ENCODE measurements at regions not wholly inside any gene's neighbourhood (a gene's known extent, or its start where the extent isn't known, plus 50 kb on each side); places are given as distances from the start of the nearest gene placed in this dataset.

DNA sequence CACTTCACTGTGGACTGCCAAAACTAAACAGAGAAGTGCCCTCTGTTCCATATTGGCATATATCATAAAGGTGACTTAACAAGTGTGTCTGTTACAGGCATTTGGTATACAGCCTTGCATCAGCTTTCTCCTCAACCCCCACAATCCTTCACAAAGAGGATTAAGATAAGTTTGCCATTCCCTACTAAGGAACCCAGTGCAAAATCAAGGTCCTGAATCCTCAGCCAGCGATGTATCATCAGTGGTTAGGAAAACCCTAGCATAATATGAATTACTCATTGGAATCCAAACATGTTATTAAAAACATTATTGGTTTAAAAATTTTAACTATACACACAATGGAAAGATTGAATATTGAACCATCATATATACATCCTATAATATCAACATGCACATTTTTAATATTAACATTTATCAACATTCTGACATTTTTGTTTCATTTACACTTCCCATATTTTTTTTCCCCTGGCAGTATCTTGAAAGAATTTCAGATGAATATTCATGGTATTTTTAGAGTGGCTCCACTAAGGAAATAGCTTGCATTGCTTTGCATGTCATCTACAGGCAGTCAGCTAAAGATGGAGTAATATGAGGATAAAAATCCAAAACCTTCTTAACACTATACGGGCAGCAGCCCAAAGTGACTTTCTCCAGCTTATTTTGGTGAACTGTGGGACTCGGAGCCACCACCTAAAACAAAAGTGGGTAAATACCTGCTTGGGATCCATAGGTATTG lies 215.6 kb upstream of the CHRM2 start (continued):
- TF ChIP-seq SAP30 (IDR thresholded peaks at IDR 0.05; ENCODE audit: insufficient read depth, insufficient replicate concordance, low read length) (no peak), SIX5 (IDR thresholded peaks at IDR 0.05; ENCODE audit: low read depth, low read length) (no peak), TAF7 (optimal IDR thresholded peaks at IDR 0.05; ENCODE audit: borderline replicate concordance, low read depth, low read length) (no peak), KDM5A (IDR thresholded peaks at IDR 0.05; ENCODE audit: low read length) (no peak), RXRA (IDR thresholded peaks at IDR 0.05; ENCODE audit: insufficient read depth, low read depth, low read length) (no peak), BCL11A (IDR thresholded peaks at IDR 0.05; ENCODE audit: low read depth in 2 of 2, low read length in 2 of 2) (no peak)
- TF ChIP-seq, protein P1, sequence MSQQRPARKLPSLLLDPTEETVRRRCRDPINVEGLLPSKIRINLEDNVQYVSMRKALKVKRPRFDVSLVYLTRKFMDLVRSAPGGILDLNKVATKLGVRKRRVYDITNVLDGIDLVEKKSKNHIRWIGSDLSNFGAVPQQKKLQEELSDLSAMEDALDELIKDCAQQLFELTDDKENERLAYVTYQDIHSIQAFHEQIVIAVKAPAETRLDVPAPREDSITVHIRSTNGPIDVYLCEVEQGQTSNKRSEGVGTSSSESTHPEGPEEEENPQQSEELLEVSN (IDR thresholded peaks at IDR 0.05) = no peak
